Activated CD8-positive, alpha-beta memory T cell treated with anti-CD3 and anti-CD28 coated beads for 36 hours (primary cell): ENCODE measurements at regions not wholly inside any gene's neighbourhood (a gene's known extent, or its start where the extent isn't known, plus 50 kb on each side); places are given as distances from the start of the nearest gene placed in this dataset.
"Not testable (repeated sequence)": the region's sequence is repeated elsewhere in the genome, so short reads cannot be mapped to it uniquely, and the experiment has no call there.

Experiments used
- CTCF ChIA-PET: fragments of 350-600 bp; sonication (Branson Sonifier 250); formaldehyde crosslinking; loops from one replicate; lab custom pipeline; 2021; ENCODE audit warnings: antibody characterized with exemption; lab: Charles Lee
- POLR2A ChIA-PET: fragments of 350-600 bp; sonication (Branson Sonifier 250); formaldehyde crosslinking; loops from one replicate; lab custom pipeline; 2021; ENCODE audit warnings: antibody characterized with exemption; lab: Charles Lee

- ChIA-PET POLR2A (no interaction called here), CTCF (no interaction called here)
Measured at GRCh38 chrX:122092978-122093377, 1045.6 kb downstream of the GLUD2 start.

GRCh38 chrX:122094611-122095010, 1047.2 kb downstream of the GLUD2 start:
- ChIA-PET POLR2A (no interaction called here), CTCF (no interaction called here)

- ChIA-PET CTCF (no interaction called here), POLR2A (no interaction called here)
Measured at GRCh38 chrX:122113376-122113775, 1066.0 kb downstream of the GLUD2 start.

- ChIA-PET POLR2A (no interaction called here), CTCF (no interaction called here)
Measured at GRCh38 chrX:122113896-122114295, 1066.5 kb downstream of the GLUD2 start.

- POLR2A ChIA-PET: no interaction called here
Measured at GRCh38 chrX:122115604-122116003, 1068.2 kb downstream of the GLUD2 start.

GRCh38 chrX:122119361-122119760, 1064.7 kb upstream of the GRIA3 start:
- CTCF ChIA-PET: no interaction called here
- POLR2A ChIA-PET: no interaction called here

More at GRCh38 chrX:122115604-122116003, 1068.2 kb downstream of the GLUD2 start:
- CTCF ChIA-PET: no interaction called here

- ChIA-PET CTCF (interaction anchor here (0.7 kb wide), 1 partner anchor 717 kb away, joined by 3 read pairs; no protein-coding TSS in a partner anchor), POLR2A (no interaction called here)
Measured at GRCh38 chrX:122122274-122122673, 1061.8 kb upstream of the GRIA3 start.

GRCh38 chrX:122133478-122133877, 1050.6 kb upstream of the GRIA3 start:
- ChIA-PET POLR2A (no interaction called here), CTCF (no interaction called here)

GRCh38 chrX:122134291-122134690, 1049.8 kb upstream of the GRIA3 start:
- ChIA-PET POLR2A (no interaction called here), CTCF (no interaction called here)

- ChIA-PET CTCF (no interaction called here), POLR2A (no interaction called here)
Measured at GRCh38 chrX:122135070-122135469, 1049.0 kb upstream of the GRIA3 start.

GRCh38 chrX:122140219-122140618, 1043.9 kb upstream of the GRIA3 start:
- CTCF ChIA-PET, POLR2A ChIA-PET: not testable (repeated sequence)

GRCh38 chrX:122154019-122154418, 1030.1 kb upstream of the GRIA3 start:
- CTCF ChIA-PET: no interaction called here
- POLR2A ChIA-PET: no interaction called here

GRCh38 chrX:122168241-122168640, 1015.8 kb upstream of the GRIA3 start:
- POLR2A ChIA-PET: no interaction called here
- CTCF ChIA-PET: no interaction called here

- CTCF ChIA-PET: no interaction called here
- POLR2A ChIA-PET: no interaction called here
Measured at GRCh38 chrX:122184791-122185190, 999.3 kb upstream of the GRIA3 start.

- ChIA-PET POLR2A (no interaction called here), CTCF (no interaction called here)
Measured at GRCh38 chrX:122187069-122187713, 996.9 kb upstream of the GRIA3 start.

- ChIA-PET POLR2A (no interaction called here), CTCF (no interaction called here)
Measured at GRCh38 chrX:122188751-122189150, 995.3 kb upstream of the GRIA3 start.

- ChIA-PET POLR2A (no interaction called here), CTCF (no interaction called here)
Measured at GRCh38 chrX:122196343-122196742, 987.7 kb upstream of the GRIA3 start.

GRCh38 chrX:122203399-122203798, 980.7 kb upstream of the GRIA3 start:
- POLR2A ChIA-PET: no interaction called here
- CTCF ChIA-PET: no interaction called here

GRCh38 chrX:122218666-122219065, 965.4 kb upstream of the GRIA3 start:
- CTCF ChIA-PET: no interaction called here
- POLR2A ChIA-PET: no interaction called here

- ChIA-PET POLR2A (no interaction called here), CTCF (no interaction called here)
Measured at GRCh38 chrX:122219226-122219625, 964.9 kb upstream of the GRIA3 start.

- POLR2A ChIA-PET: no interaction called here
- CTCF ChIA-PET: no interaction called here
Measured at GRCh38 chrX:122219735-122220134, 964.3 kb upstream of the GRIA3 start.
